ENCODE measurements at regions not wholly inside any gene's neighbourhood (a gene's known extent, or its start where the extent isn't known, plus 50 kb on each side); places are given as distances from the start of the nearest gene placed in this dataset.

DNA sequence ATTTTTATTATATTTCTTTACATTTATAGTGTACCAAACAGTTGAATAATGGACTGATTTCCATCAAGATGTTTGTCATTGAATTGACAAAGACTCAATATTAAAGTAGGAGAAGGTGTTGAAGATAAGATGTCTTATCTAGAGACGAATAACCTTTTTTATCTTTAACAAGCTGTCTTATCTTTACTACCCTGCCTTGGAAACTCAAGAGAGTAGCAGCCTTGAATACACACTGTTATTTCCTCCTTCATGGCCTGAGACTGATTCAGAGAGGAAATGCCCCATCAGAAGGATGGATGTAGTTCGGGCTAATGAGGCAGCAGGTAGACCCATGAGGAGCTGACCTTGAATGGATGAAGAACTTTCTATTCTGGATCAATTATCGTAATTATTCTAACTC lies 365.1 kb upstream of the SEMA6D start:
- DNase-seq: no peak

DNA sequence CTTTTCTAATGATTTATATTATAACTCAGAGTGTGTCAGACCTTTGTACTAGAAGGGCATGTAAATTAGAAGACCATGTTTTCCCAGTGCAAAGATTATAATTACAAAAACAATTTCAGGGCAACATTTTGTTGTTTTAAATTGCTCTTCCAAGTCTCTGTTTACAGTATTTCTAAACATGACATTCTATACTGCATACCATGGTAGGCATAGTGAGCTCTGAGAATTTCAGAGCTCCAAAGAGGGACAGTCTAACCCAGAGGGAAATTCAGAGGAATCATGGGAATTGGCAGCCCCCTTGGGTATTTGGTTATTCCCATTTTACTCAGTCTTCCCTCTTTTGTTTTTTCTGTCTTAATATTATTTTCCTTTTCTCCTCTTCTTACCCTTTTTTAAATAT lies 361.5 kb upstream of the SEMA6D start:
- no peak for DNase-seq

DNA sequence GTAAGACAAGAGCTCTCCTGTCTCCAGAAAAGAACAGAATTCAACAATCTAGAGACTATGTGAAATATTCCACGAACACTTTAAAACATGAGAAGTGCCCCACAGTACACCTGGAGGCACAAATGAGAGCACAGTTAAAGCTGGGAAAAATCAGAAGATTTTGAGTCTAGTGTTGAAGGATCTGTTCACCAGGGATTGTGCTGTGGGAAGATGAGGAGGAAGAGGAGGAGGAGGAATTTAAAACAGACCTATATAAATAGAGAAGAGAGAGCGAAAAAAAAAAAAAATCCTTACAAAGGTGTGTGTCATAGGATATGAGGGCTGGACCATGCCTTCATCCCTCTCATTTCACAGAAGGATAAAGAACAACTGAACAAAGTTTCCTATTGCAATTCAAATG lies 361.0 kb upstream of the SEMA6D start:
- no peak for DNase-seq

DNA sequence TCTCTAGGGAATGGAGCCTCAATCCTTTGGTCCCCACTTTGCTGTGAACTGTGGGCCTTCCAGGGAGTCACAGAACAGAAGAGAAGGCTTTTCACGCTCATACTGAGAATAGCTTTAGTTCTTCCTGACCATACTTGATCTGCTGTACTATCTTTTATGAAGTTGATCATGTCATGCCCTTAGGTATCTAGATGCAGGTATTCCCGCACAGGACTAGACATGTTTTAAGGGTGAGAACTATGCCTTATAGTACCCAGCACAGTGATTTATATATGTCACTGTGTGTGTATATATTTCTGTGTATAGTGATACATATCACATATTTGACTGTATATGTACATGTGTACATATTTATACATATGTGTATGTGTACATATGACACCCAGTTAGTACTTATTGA lies 358.4 kb upstream of the SEMA6D start:
- DNase-seq: no peak

DNA sequence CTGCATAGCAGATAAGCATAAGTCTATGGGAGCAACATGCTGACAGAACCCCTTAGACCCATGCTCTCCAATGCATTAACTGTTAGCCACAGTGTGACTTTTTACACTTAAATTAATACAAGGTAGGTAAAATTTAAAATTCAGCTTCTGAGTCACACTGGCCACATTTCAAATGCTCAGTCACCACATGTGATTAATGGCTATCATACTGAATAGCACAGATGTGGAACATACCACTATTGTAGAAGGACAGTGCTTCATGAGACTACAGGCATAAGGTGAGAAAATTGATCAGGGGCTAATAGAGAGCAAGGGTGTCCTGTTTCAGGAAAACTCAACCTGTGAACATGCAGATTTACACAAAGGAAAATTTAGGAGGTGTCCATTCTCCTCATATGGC lies 357.0 kb upstream of the SEMA6D start:
- DNase-seq: no peak

DNA sequence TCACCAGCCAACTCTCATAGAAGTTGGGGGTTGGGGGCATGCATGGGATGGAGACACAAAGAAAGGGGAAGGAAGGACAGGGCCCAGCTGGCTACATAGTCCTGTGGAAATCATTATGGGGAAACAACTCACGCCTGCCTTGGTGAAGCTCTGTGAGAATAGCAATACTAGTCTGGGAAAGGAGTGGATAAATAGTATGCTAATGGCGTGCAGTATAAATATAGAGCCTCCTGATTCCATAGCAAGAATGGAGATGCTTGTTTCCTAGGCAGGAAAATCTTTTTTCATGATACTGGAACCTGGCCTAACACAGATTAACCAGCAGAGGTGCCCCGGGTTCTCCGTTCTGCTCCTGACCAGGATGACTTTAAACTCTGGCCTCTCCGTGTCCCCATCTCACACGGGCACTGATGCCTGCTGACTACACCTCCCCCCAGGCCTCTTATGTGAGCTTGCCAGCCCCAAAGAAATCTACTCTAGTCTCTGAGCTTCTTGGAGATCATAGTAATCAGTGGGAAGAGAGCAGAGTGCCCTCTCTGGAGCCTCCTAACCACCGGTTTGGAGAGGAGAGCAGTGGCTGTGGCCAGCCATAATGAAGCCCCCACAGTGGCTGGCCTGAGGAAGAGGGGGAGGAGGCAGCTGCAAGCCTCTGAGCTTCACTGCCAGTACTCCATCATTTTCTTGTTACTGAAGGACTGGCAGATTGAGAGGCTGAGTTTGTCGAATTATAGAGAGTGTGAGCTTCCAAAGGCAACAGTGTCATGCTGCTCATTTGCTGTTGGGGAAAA lies 355.0 kb upstream of the SEMA6D start:
- no peak for DNase-seq

DNA sequence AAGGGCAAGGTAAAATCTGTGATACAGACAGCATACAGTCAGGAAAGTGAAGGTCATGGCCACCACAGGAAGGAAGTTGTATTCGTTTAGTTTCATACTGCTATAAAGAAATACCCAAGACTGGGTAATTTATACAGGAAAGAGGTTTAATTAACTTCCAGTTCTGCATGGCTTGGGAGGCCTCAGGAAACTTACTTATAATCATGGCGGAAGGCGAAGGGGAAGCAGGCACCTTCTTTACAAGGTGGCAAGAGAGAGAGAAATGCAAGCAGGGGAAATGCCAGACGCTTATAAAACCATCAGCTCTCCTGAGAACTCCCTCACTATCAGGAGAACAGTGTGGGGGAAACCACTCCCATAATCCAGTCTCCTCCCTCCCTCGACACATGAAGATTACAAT lies 353.7 kb upstream of the SEMA6D start:
- DNase-seq: no peak

DNA sequence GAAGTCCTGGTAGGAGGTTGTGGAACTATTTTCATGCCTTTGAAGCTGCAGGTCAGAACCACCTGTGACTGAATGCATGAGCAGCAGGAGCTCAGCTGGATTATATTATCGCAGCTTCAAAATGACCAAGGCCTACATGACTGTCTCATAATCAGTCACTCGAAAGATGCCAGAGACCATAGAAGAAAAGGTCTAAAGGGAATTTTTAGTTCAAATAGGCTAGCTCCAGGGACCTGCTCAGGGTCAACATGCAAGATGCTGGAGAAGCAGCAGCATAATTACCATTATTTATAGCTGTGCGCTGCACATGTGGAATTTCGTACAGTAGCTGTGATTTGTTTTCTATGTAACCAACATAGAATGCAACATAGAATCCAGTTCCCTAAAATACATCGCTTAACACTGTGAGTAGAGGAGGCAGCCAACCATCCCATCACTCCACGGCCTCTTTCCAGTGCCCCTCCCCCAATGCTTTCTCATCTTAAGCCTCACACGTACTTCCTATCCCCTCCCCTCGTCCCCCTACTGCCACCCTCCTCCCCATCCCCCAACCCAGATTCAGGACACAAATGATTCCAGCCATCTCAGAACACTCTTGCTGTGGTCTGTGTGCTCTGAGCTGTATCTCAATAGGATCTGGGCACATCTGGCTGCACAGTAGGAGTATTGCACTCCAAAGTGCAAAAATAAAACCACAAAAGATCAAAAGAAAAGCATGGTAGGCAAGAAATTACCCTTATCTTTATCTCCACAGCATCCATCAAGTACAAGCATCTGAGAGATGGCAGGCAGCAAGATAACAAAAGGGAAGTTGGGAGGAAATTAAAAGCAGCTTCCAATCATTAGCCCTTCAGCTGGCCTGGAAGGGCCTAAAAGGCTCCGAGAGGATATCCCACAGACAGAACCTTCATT lies 352.8 kb upstream of the SEMA6D start:
- DNase-seq: no peak

DNA sequence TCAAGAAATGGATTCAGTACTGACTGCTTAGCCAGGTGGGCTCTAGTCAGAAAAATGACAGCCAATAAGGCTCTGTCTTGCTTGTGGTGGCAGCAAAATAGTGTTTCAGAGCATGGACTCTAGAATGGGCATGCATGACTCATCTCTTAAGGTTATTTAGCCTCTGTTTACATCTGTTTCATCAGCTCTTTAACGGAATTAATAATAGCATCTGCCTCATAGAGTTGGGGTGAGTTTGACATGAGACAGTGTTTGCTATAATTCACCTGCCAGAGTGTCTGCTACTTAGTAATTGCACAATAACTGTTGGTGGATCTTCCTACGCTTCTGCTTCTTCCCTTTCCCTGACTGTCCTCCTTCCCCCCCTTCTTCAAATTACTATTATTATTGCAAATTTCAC lies 350.4 kb upstream of the SEMA6D start:
- DNase-seq: no peak

DNA sequence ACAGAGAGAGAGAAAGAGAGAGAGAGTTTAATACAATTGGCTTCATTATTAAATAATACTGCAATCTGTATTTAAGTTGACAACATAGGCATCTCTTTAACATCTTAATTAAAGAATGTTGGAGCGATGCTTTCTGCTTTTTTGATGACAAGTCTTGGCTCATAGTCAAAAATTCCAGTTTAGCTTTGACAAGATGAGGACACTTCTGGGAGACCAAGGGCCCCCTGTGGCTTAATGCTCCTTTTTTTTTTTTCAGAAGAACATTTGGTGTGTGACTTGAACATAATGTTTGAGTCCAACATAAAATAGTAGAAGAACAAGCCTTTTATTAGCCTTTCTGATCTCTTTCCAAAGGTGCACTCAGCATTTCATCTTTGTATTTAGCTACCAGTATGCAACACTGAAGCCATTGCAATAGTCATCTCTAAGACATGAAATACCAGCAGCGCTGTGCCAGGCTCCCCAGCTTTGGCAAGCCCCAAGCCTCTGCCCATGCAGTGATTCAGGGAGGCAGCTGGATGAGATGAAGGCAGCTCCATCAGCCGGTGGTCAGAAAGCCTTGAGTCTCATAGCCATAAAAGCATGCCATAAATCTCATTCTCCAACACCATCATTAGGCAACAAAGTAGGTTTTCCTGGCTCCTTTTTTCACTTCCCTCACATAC lies 349.4 kb upstream of the SEMA6D start:
- no peak for DNase-seq

DNA sequence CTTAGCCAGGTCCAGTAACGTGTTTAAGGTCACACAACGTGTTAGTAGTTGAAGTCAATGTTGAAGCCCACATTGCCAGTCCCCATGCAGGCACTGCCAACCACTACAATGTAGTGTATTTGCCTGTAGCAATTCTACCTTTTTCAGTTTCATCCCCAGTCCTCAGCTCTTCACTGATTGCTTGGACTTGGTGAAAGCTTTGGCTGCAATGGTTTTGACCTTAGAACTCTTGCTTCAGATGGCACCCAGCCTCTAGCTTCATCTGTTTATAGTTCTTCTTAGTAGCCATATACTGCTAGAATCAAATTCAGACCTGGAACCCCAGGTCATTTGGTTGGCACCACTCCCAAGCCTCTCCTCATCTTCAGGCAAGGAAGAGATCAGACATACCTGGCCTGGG lies 345.4 kb upstream of the SEMA6D start:
- no peak for DNase-seq

DNA sequence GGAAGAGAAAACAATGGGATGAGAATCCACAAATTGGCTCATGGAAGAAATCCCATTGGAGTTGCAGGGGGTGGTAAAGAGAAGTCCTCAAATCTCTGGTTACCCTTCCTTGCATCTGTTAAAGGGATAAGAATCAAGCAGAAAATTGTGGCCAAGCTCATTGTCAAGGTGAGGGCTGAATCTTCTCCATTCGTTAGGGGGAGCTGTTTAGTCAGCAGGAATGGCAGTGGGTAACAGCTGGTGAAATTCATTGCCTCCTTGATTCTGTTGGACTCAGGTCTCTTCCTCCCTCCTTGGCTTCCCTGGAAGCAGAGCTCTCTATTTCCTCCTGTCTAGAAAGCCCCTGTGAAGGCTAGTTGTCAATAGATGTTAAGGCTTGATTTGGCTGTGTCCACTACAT lies 343.1 kb upstream of the SEMA6D start:
- DNase-seq: peak in 1 of 2 experiments; percentile 14

DNA sequence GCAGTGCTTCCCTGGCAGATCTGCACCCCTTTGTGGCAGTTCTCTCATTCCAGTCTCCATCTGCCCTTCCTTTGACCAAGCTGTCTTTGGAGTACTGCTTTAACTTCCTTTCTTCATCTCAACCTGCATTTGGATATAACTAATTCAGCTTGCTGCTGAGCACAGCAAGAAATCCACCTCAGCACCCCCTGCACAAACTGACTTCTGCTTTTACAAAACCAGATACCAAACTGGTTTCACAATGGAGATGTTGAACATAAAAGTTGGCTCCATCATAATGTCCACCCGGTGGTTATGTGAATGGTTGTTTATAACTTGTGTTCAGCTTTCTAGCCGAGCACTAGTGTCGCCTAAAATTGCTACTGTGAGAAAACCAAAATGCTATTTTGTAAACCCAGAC lies 341.1 kb upstream of the SEMA6D start:
- DNase-seq: no peak

DNA sequence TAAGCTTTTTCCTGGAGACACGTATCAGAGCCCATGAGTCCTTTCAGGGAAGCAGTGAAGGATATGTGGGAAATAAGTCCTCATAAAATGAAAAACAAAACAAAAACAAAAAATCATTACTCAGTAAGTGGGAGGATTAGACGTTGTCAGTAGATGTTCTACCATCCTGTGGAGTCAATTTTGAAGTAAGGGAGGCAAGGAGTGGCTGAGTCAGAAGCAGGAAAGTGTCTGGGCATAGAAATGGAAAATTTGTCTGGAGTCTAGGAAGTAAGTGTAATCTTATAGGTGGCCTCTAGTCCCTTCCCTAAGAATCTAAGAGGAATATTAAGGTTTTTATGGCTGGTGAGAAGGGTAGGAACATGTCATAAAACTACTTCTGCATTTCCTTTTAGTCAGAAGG lies 339.8 kb upstream of the SEMA6D start:
- DNase-seq: no peak

DNA sequence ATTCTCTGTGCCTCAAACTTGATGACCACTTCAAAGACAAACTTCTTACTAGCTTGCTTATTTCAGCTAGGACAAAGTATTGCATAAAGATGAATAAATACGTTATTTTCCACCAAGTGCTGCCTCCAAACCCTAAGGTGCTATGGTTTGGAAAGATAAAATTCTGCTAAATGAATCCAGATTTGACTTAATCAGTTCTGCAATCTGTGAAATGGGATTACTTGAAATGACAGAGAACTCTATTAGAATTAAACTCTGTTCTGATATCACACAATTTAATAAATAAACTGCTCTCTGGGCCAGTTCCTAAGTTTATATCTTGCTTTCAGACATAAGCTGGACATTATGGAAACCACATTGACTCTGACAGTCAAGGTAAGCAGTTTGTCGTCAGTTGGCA lies 338.8 kb upstream of the SEMA6D start:
- no peak for DNase-seq

DNA sequence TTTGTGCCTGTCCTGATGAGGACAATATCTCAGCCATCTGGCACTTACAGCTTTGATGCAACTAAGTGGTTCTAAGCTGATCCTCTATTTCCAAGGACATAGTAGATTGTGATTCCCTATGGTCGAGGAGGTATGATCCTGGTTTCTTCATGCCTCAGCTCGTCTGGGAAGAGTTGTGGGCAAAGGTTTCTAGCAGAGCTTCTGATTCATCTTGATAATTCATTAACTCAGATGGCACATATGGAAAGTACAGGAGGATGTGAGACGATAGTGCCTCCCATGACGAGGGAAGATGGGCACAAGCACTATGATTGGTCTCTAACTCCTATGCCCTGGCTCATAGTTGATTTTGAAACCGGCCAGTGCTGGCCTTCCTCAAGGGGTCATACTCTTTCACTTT lies 334.2 kb upstream of the SEMA6D start:
- no peak for DNase-seq

DNA sequence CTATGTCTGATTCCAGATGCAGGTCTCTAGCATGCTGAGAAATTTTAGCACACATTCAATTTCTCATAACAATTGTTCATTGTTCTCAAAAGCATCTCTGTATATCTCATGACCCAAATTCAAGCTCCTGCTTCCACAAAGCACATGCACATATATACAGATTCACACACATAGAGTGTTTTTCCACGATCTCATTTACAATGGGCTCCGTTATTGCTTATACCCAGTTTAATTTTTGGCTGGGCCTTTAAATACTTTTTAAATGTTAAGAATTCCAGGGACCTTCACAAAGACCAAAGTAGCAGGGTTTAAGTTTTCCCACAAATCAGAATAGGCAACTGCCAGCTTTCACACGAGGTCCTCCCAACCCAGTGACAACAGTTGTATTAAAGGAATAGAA lies 333.5 kb upstream of the SEMA6D start:
- DNase-seq: no peak

DNA sequence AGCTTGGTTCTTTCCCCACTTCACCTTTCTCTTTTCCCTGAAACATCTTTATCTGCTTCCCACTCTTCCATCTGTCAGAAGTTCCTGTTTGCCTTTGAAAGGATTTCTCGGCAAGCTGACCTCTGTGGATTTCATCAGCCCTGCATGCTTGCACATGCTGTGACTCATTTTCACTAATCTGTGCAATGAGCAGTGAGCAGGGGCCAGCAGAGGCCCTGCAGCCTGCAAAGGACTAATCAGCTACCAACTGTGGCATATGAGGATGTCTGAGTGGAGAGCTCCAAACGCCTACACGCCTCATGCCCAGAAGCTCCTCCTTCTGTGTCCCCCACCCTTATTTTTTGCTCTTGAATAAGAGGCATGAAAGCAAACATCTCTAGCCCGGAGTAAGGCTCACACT lies 333.0 kb upstream of the SEMA6D start:
- DNase-seq: no peak

DNA sequence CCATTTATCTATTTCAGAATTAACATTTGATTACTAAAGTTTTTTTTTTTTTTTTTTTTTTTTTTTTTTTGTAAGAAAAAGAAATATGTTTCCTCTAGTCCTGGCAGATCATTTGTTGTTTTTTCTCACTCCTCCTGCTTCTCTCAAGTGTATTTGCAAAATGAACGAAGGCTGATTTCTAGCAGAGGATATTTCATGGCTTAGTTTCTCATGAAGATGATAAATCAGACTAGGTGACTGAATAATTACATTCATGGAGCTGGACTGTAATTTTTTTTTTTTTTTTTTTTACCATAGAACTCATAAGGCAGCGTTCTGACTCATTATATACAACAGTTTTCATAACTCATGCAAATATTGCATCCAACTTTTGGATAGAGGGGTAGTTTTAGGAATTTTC lies 332.5 kb upstream of the SEMA6D start:
- no peak for DNase-seq

DNA sequence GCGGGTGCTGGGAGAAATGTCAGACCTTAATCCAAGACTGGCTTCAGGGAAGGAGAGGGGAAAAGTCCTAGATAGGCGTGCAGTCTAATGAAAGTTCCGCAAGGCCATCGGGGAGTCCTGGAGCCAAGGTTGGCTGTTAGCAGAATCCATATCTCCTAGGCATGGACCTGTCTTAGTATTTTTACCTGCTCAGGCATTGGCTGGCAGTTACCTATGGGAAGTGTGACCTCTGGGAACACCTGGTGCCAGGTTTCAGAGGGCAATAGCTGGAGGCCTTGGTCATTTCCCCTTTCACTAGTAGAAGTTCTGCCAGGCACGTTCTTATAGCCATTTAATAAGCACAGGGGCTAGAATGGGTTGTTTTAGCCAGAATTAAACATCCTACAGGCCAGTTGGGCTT lies 330.8 kb upstream of the SEMA6D start:
- no peak for DNase-seq

DNA sequence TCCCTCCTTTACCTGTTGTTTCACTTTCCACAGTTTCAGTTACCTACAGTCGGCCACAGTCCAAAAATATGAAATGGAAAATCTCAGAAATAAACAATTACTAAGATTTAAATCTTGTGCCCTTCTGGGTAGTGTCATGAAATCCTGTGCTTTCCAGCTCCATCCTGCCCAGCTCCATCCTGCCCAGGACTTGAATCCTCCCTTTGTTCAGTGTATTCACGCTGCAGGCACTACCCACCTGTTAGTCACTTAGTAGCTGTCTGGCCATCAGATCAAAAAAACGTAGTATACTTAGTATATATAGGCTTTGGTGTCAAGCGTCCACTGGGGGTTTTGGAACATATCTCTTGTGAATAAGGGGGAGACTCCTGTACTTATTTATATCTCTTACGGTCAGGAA lies 329.0 kb upstream of the SEMA6D start:
- DNase-seq: no peak

DNA sequence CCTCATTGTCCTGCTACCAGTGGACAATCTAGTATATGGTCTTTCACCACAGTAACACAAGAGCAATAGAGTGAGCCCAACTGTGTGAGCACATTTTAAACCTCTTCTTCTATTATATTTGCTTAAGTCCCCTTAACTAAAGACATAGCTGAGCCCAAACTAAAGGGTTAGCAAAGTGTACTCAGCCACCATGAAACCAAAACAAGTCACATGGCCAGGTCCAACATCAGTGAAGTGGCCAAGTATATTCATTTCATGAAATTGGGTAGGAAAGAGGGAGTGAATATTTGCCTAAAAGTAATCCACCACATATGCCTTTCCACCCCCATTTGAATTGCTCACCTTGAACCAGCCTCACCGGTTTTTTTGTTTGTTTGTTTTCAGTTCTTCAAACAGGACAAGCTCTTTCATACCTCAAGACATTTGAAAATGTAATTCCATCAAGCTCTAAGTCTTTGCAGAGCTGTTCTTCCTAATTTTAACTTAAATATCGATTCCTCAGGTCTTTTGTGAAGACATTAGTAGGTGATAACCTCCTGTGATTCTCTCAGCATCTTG lies 327.0 kb upstream of the SEMA6D start:
- no peak for DNase-seq

DNA sequence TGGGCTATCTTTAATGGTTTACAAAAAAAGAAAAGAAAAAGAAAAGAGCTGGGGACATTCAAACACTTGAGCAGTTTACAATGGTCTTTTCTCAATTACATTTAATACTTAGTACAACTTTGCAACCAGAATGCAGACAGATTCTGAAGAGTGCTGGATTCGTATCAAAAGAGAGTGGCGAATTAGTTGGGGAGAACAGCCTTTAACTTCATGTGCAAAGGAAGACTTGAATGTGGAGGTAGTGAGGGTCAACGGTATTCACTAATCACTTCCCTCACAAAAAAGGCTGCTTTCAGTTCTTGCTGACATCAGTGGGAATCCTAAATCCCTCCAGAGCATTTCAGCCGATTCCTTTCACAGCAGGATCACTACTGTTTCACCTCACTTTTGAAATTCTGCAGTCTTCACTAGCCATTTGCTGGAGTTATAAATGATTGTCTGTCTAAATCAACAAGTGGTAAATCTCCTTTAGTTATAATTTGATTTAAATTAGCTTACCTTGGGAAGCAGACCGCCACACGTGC lies 323.0 kb upstream of the SEMA6D start:
- no peak for DNase-seq
